COR-L47 (cell line): ENCODE measurements at regions not wholly inside any gene's neighbourhood (a gene's known extent, or its start where the extent isn't known, plus 50 kb on each side); places are given as distances from the start of the nearest gene placed in this dataset.
"Not testable (repeated sequence)": the region's sequence is repeated elsewhere in the genome, so short reads cannot be mapped to it uniquely, and the experiment has no call there.

Source experiments
- DNase-seq: peaks from one replicate; lab custom pipeline; 2025; lab: John Stamatoyannopoulos, UW

- no peak for DNase-seq
Measured at GRCh38 chr10:65787571-65787970, 1138.3 kb upstream of the LRRTM3 start.

DNA sequence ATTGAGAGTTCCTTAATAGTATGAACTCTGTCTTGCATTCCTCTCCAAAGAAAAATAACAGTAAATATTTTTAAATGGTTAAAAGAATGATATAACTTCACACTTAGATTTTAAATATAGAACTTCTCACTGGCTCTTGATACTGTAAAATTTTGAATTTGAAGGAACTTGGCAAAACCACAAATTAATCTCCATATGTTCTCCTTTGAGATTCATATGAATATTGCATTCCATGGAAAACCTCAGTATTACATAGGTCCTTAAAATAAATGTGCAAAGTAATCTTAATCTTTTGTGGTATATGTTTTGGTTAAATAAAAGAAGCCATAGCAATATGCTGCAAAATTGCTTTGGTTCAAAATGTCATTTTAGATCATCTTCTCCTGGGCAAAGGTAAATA, 1137.6 kb upstream of the LRRTM3 start:
- no peak for DNase-seq

DNA sequence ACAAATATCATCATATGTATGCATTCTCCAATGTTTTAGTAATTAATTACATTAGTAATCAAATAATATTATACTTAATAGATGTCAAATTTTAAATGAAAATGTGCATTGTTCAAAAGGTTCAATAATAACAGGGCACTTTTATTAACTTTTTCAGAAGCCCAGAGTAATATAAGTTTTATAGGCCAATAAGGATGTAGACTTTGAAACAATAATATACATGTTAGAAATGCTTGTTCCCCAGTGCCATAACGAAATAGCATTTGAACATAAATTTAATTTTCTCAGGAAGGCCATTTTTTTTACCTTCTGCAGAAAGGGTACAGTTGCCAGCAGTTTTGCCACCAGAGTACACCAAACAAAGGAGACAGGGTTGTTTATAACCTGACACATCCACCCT, 1133.9 kb upstream of the LRRTM3 start:
- no peak for DNase-seq

GRCh38 chr10:65793738-65794425, 1132.0 kb upstream of the LRRTM3 start:
- no peak for DNase-seq

- DNase-seq: not testable (repeated sequence)
Measured at GRCh38 chr10:65794861-65795260, 1131.0 kb upstream of the LRRTM3 start.

GRCh38 chr10:65796472-65796871, 1129.4 kb upstream of the LRRTM3 start:
- no peak for DNase-seq

DNA sequence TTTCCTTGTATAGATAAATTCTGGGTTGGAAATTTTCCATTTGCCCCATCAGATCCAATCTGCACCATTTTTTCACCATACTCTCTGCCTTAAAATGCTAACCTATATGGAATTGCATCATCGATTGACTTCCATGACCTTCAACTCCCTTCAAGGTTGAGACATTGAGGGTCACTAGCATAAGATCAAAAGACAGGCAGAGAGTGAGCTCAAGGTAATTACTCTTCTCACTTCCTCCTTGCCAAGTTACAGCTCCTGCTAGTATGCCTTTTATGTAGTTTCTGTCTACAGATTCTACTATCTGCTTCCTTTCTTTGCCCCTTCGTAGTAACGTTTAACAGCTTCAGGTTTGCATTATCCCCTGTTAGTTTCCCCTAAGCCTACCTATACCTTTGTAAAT, 1127.7 kb upstream of the LRRTM3 start:
- DNase-seq: no peak

GRCh38 chr10:65802391-65802790, 1123.4 kb upstream of the LRRTM3 start:
- no peak for DNase-seq

DNA sequence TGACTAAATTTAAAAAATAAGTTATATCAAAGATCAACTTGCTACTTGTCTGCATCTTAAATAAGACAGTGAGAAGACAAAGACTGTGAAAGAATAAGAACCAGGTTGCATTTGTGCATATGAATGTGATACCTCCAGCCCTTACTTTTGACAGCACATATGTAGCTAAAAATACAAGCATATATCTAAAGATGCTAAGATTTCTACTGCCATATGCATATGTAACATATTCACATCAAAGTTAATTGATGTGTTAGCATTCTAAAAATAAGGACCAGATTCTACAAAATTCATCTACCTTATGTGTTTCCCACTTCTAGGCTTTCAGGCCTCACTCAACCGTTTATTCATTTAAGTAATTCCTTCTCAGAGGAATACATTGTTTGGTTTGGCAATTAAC, 1120.3 kb upstream of the LRRTM3 start:
- no peak for DNase-seq

GRCh38 chr10:65805993-65806392, 1119.8 kb upstream of the LRRTM3 start:
- no peak for DNase-seq

DNA sequence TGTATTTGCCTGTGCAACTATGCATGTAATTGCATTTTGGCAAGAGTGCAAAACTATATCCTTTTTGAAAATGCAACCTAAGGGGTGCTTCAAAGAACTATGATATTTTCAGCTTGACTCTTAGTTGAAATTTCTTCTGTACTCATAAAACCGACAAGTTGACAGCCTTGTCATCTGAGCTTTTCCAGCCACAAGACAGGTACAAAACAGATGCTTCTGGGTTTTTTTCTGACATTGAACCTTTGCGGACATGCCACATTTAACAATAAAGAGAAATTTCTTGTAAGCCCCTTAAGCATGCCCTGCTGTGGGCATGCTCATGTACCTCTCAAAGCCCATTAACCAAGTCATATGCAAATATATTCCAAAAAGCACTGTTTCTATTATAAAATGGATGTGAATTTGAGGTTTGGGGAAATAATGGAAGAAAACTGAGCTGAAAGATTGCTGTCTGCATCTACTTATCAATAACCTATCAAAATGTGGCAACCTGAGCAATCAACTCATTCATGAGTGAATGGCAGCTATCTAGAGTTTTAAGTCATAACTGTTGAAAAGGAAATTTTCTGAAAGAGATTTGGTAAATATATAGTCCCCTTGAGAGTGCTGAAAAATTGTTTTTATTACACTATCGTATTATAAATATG, 1117.0 kb upstream of the LRRTM3 start:
- no peak for DNase-seq

DNA sequence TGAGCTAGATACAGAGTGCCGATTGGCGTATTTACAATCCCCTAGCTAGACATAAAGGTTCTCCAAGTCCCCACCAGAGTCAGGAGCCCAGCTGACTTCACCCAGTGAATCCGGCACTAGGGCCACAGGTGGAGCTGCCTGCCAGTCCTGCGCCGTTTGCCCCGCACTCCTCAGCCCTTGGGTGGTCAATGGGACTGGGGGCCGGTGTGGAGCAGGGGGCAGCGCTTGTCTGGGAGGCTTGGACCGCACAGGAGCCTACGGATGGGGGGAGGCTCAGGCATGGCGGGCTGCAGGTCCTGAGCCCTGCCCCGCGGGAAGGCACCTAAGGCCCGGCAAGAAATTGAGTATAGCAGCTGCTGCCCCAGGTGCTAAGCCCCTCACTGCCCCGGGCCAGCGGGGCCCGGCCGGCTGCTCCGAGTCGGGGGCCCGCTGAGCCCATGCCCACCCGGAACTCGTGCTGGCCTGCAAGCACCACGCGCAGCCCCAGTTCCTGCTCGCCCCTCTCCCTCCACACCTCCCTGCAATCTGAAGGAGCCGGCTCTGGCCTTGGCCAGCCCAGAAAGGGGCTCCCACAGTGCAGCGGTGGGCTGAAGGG, 1113.8 kb upstream of the LRRTM3 start:
- DNase-seq: no peak

- DNase-seq: no peak
Measured at GRCh38 chr10:65816536-65816935, 1109.3 kb upstream of the LRRTM3 start.

- DNase-seq: no peak
Measured at GRCh38 chr10:65818990-65819389, 1106.8 kb upstream of the LRRTM3 start.

DNA sequence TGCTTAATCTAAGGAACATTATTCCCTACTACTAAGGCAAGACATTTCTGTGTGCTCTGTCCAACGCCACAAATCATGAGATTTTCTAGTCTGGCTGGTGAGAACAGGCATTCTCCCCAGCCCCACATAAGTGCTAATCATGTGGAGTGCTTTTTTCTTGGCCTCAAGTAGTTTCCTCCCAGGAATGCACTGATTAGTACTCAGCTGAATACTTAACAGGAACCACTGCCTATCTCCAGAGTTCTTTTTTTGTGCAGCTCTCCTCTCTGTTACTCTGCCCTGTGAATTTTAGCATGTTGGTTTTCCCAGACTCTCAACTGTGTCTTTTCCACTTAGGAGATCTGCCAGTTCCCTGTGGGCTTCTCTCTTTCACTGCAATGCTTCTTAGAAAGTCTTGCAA, 1098.5 kb upstream of the LRRTM3 start:
- DNase-seq: no peak

DNA sequence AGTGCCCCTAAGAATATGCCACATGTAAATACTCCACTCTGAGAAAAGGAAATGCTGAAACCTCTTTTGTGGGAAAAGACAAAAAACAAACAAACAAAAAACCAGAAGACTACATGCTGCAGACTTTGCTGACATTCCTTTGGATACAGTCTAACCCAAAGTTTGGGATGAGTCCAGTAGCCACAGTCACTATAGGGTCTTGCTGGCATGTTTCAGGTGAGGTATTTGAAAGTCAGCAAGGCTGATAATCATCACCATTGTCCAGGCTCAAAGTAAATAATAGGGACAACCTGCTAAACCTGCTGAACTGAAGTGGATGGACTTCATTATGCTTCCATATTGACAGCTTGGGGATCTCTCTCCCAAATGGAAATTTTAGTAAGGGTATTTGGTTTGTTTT, 1087.0 kb upstream of the LRRTM3 start:
- DNase-seq: no peak

- no peak for DNase-seq
Measured at GRCh38 chr10:65843203-65843602, 1082.6 kb upstream of the LRRTM3 start.

DNA sequence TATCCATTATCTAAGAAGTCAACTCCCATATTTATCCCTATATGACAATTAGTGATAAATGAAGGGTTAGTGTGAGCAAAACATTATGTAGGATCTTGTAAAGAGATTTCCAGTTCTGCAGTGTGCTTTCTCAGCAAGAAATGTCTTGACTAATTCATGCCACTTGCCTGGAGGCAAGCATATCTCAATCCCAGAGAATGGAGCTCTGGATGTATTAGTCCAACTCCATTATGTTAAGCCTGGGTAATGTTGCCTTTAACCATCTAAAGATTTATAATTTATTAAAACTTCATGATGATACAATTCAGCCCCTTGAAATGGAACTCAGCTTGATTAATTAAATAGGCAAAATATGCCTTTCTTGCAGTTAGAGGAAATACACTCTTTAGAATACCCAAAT, 1079.9 kb upstream of the LRRTM3 start:
- DNase-seq: no peak

- DNase-seq: no peak
Measured at GRCh38 chr10:65846541-65846940, 1079.3 kb upstream of the LRRTM3 start.

GRCh38 chr10:65846949-65847348, 1078.9 kb upstream of the LRRTM3 start:
- no peak for DNase-seq

DNA sequence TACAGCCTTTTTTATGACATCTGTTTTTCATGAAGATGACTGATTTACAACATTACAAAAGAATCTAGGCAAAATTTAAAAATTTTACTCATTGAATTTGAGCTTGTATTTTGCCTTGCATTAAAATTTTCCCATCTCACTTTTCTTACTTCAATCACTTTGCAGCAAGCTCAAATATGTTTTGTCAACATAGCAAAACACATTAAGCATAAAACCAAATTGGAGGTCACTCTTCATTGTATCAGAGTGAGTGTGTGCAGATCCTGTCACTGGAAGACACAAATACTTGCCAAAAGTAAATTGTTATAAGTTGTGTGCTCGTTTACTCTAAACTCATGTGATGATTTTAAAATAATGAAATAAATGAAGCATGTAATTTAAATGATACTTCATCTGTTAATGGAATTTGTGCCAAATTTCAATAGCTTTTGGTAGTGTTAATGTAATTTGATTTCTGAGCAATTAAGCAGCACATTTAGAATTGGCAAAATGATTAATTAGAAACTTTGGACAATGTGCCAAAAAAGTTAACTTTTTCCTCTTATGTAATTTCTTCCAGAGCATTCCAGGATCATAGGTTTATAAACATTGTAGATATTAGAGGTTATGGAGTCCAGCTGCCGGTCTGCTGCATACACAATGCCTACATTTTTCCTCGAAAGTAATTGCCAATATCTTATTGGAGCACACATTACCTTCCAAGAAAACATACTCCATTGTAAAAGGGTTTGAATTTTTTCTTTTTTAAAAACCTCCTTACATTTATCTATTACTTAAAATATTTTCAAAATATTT, 1078.2 kb upstream of the LRRTM3 start:
- DNase-seq: peak; percentile 9

GRCh38 chr10:65858841-65859240, 1067.0 kb upstream of the LRRTM3 start:
- no peak for DNase-seq

GRCh38 chr10:65861249-65861648, 1064.6 kb upstream of the LRRTM3 start:
- no peak for DNase-seq
